SW 1271 (cell line): ENCODE measurements at regions not wholly inside any gene's neighbourhood (a gene's known extent, or its start where the extent isn't known, plus 50 kb on each side); places are given as distances from the start of the nearest gene placed in this dataset.

Experiments used
- DNase-seq, 2 experiments: peaks; one replicate each; lab custom pipeline; 2025; lab: John Stamatoyannopoulos, UW

DNA sequence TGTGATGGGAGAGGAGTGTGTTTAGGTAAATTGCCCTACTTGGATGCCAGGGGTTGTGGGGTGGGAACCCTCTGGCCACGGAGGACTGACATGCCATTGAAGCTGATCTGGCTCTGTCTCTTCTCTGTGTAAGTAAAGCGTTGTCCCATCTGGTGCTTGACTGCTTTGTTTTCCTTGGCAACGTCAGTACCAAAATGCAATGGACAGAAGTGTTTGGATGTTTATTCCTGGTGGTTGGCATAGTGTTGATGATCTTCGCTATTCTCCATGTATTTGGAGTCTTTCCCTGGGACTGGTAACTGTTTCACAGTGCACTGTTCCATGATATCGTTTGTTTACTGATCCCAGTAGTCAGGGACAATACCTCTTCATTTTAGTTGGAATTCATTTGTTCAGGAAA, 130.5 kb upstream of the MCTP2 start:
- no peak for DNase-seq

DNA sequence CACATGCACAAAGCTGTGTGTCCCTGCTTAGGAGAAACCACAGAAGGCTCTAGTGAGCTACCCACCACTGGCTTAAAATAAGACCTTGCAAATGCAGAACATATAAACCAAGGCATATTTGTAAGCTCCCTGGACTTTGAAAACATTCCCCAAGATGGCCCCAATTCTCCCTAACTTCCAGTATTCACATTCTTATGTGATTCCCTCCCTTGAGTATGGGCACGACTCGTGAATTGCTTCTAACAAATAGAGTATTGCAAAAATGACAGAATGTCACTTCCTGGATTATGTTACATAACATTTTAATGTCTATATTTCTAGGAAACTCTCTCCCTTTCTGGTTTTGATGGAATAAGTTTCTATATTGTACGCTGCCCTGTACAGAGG, 131.8 kb upstream of the MCTP2 start:
- no peak for DNase-seq

DNA sequence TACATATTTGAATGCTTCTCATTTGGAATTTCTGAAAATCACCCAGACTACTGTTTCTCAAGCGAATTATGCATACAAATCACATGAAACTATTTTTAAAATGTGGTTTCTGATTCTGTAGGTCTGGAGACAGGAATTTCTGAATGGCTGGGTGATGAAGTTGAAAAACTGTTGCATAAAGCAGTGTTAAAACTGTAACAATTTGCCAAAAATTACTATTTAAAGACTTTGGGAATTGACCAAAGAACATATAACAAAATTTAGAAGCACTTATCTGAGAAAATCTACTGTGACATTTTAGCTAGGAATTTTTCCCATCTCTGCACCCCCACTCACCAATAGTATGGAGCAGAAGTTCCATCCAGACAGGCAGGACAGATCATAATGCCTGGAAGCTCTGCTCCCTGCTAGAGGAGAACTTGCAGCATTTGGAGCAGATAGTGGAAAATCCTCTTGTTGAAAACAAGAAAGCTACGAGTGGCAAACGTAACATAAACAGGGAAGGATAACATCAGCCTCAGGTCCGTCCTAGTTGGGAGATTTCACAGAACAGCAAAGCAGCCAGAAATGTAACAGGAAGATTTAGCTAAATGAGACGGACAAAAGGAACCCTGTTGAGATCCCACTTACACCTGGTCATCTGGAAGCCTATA, 132.3 kb upstream of the MCTP2 start:
- no peak for DNase-seq

DNA sequence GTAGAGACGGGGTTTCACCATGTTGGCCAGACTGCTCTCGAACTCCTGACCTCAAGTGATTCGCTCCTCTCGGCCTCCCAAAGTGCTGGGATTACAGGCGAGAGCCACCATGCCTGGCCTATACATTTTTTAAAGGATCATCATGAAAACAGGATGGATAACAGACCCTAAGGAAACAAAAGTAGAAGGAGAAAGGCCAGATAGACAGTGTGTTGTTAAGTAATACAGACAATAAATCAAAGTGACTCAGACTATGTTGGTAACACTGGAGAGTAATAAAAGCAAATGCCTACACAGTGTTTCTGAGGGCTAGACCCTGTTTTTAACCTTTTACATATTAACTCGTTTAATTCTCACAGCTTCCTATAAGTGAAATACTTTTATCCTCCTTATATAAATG, 133.8 kb upstream of the MCTP2 start:
- no peak for DNase-seq

DNA sequence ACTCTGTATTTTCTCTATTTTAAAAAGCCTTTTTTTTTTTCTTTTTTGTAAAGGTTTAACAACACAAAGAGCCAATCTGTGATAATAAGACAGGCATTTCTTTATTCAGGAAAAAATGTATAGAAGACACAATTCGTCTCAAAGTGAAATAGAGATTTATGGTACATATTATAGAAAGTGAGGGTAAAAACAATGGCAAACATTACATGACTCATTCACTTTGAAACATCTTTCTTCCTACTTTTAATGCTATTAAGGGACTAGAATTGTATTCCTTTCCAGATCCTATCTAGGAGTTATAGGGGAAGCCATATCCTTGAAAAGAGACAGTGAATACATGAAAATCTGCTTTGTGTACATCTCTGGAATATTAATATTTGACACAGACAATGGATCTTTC, 137.1 kb upstream of the MCTP2 start:
- no peak for DNase-seq

DNA sequence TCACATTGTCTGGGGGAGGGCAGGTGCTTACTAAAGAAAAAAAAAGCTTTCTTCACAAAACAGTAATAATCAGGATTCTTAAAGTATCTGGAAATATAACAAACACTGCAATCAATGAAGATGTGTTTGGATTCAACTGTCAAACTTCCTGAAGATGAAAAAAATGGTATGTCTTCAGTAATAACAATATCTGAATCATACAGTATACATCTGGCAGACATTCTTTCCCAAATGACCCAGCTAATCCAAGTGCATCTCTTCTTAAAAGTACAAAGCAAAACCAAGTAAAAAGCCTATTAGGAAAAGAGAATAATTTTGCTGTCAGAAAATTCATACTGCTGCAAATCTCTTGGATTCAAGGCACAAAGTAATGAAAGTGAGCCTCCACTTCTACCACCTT, 145.0 kb upstream of the MCTP2 start:
- no peak for DNase-seq

DNA sequence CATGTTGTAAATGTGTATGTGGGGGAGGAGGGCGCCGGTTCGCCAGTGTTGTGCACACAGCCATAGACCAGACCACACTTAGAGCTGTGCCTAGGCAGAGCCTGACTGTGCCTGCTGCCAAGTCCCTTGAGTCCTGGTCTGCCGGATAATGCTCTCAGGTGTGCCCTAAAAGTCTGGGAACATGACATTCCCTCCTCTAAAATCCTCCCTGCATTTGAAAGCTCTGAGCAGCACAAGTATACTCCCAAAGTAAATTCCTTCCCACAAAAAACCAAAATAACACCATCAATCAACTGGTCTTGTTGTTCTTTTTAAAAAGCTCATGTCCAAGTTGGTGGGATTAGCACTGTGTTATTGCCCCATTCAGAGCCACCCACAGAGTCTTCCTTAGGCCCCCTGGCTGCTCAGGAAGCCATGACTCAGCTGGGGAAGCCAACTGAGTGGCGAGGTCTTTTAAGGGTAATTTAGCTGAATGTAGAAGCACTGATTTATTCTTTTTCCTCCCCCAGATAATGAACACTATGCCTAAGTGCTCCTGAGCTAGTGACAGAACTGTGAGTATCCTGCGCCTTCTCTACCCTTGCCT, 147.8 kb upstream of the MCTP2 start:
- no peak for DNase-seq

DNA sequence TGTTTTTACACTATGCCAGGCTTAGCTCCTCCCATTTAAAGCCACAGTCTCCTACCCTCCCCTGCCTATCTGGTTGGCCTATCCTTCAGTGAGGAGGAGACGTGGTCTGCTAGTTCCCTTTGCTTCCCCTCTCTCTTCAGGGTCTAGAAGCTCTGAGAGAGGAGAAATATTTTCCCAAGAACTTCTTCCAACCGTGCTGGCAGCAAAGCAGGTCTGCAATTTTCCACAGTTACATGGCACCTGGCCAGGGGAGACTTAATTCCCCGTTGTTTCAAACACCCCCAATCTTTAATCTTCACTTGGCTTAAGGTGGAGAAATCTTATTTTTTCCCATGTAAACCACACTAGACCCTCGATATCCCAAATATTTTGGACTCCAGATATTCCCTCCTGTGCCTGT, 149.5 kb upstream of the MCTP2 start:
- no peak for DNase-seq

DNA sequence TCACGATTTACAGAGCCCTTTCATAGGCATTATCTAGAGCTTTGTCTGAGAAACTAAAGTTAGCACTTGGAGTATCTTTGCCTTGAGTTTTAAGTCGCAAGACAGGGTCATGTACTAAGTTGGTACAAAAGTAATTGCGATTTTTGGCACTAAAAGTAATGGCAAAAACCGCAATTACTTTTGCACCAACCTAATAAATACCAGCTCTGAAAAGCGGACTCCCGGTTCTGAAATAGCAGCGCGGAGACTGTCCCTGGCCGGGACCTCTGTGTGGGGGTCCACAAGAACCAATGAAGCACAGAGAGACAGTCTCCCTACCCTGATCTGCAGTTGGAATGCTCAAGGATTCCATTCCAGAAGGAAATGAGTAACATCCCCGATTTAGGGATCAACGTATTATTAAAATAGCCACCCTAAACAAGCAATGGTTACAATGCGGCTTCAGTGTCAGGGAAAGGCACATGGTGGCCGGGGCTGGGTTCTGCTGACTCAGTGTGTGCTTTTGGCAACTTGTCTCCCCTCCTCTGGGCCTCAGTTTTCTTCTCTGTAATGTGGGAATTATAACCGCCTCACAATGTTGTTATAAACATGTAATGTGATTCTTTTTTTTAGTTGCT, 150.3 kb upstream of the MCTP2 start:
- DNase-seq, result no peak

DNA sequence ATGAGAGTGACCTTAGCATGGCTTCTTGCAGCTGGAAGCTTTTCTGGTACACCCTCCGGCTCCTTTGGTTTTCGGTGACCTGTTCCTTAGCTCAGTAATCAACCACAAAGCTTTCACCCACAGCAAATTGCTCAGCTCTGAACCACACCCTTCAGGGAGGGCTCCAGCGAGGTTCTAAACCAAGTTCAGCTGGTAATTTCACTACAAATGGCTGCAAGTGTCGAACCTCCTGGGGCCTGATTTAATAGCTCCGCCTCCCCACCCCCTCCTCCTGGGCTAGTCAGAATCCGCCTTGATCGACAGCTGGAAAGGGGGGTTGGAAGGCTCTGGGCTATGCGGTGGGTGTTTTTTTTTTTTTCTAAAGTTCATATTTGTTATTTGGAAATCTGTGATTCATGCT, 150.9 kb upstream of the MCTP2 start:
- DNase-seq, result no peak

DNA sequence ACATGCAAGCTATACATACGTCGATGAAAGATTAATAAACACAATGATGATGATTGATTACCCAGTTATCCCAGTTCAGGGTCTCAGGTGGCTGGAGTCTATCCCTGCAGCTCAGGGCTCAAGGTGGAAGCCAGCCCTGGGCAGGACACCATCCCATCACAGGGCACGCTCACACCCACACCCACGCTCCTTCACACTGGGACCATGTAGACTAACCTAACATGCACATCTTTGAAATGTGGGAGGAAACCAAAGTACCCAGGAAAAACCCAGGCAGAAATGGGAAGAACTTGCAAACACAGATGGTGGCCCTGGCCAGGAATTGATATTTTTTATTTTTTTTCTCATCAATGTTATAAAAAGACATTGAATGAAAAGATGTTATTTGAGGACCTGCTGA, 151.4 kb upstream of the MCTP2 start:
- no peak for DNase-seq

DNA sequence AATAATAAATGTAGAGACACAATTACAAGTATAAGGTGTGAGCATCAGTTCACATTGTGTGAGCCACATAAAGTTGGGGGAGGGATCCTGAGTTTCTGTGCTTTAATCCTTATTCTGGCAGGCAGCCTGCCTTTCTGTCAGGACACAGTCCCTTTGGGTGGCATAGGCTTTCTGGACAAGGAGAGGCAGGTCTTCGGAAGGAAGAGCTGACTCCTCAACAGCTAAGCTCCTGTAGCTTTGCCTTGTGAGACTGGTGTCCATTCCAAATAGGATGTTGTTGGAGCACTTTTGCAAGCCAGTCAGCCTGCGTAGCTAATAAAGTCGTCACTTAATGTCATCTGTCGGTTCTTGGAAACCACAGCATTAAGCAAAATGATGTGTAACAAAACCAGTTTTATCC, 151.9 kb upstream of the MCTP2 start:
- no peak for DNase-seq

DNA sequence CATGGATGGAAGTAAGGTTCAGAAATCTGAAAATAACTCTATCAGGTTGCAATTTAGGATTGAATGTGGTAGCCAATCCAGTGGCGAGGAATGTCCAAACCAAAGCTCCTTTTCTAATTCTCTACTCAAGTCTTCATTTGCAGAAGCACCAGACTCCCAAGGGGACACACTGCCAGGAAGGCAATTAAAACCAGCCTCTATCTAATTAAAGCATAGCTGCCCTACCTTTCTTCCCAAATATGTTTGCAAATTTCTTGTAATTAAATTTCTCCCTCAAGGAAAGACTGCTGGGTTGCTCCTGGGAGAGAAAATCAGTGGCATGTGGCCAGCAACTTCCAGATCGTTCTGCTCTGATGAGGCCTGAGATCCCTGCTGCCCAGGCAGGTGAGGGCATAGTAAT, 153.4 kb upstream of the MCTP2 start:
- no peak for DNase-seq

DNA sequence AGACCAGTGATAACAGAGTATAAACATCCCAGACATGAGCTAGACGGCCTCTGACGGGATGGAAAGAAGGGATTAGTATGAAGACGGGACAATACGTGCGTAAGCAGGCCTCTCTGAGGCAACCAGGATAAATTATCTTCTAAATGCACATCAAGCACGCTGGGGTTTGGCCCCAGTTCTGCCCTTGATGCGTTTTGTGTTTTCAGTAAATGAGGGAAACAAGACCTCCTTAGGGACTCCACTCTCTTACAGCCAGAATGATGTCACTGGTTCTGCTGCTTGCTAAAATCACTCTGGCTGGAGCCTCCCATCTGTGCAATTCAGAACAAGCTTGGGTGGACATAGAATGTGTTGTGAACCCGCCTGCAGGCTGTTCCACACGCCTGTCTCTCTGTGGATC, 156.0 kb upstream of the MCTP2 start:
- no peak for DNase-seq

DNA sequence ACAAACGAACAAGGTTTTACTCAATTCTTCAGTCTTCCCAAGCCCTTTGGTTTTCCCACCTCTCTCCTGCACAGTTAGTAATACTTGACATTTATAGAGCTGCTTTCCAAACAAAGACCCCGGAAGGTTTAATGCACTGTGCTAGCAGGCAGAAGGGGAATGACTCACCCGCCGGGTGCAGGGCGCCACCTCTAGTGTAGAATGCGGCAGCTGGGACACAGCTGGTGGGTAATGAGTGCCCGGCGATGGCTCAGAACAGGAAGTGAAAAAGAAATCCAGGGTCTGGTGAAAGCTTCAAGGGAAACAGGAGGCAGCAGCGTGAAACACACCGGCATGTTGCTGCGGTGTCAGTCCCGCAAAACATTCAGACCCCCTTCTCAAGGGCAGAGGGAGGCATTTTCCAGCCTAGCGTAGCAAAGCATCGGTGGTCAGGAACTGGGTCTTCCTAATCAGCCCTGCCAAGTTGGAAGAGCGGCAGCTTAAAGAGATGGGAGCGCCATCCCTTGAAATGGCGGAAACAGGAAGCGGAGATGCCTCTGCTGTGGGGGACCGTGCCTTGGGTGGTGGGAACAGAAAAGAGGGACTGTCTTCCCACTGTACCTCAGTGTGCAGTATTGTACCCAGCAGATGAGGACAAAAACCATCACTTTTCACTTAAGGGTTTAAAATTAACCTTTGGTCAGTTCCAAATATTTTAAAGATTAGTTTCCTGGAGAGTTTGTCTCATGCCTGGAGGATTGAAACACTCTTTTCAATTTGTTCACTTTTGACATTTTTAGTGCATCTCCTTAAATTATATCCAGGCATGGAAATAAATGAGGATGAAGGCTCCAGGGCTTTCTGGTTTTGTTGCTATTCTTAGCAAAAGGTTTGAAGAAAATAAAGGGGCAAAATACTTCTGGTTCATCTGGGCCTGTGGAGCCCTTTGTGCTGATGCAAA, 160.7 kb upstream of the MCTP2 start:
- DNase-seq, result no peak

DNA sequence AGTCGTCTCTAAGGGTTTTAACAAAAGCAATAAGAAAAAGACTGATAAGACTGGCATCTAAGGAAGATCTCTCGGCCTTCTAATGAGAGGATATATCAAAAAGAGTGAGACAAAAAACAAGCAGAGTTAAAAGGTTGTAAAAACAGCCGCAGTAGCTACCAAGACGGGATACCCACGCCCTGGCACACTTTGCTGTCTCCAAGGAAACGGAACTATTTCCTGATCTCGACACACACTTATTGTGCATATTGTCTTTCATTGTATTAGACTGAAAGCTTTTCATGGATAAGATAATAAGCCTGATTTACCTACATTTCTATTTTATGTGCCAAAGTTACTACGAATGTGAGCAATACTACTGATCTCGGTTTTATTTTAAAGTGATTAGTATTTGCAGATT, 161.5 kb upstream of the MCTP2 start:
- DNase-seq, result no peak

DNA sequence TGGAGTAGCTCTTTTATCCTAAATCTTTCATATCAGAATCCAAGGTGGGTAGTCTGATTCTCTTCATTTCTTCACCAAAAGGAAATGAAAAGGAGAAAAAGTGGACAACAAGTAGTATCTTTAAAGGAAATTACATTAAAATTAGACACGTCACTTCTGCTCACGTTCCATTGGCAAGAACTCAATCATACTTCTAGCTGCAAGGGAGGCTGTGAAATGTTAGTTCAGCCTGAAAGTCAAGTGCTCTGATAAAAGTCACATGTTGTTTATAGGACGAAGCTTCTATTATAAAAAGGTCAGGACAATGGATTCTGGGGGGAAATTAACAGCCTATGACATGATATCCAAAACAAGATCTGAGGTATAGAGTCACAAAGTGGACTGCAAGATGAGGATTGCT, 164.6 kb upstream of the MCTP2 start:
- no peak for DNase-seq

DNA sequence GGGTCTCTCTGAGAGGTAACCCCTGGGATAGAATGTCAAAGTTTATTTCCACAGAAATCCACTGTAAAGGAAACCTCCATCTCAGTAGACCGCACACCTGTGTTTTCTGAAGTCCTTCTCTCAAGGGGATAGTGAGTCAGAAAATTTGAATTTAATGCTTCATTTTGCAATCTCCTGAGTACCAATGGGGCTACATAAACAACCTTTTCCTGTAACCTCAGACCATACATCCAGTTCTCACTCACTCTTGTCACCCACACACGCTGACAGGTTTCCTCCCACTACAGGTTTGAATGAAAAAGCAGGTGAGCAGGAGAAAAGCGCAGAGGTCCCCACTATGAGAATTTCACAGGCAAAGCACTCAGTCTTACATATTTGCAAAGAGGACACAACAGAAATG, 165.3 kb upstream of the MCTP2 start:
- DNase-seq, result no peak

DNA sequence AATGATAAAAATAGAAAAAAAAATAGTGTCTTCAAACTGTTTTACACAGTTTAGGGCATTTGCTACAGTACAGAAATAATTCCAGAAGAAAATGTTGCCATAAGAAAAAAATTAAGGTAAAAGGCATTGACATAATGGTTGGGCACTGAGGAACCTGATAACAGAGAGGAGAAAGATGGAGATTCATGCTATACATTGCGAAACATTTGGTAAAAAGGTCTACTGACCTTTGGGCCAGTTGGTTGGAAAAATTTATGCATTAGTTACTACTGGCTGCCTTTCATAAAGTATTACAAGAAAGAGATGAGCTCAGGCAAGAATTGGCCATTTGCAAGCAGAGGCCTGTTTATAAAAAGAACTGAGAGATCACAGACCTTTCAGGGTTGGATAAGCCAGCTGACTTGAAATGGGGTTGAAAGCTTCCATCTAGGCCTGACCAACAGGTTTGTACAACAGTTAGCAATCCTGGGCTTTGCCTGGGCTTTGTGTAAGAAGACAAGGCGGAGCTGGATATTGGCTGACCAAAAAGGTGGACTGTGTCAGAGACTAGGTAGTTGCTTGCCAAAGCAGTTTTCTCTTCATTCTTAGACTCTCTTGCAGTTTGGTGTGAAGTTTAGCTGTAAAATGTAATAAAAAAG, 166.6 kb upstream of the MCTP2 start:
- no peak for DNase-seq

DNA sequence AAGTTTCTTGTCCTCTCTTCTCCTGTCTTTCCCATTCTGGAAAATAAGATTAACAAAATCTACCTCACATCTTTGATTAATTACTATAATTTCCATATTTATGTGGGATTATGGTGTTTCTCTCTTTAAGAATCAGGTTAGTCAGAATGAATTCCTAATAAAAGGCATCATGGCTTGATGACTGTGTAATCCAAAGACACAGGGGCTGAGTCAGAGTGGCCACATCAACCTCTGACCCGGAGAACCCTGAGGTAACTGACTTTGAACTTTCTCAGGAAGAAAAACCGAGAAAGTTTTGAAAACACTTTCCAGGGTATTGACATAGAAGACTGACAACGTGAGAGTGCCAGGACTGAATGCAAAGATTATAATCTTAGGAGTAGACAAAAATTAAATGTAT, 170.3 kb upstream of the MCTP2 start:
- no peak for DNase-seq

DNA sequence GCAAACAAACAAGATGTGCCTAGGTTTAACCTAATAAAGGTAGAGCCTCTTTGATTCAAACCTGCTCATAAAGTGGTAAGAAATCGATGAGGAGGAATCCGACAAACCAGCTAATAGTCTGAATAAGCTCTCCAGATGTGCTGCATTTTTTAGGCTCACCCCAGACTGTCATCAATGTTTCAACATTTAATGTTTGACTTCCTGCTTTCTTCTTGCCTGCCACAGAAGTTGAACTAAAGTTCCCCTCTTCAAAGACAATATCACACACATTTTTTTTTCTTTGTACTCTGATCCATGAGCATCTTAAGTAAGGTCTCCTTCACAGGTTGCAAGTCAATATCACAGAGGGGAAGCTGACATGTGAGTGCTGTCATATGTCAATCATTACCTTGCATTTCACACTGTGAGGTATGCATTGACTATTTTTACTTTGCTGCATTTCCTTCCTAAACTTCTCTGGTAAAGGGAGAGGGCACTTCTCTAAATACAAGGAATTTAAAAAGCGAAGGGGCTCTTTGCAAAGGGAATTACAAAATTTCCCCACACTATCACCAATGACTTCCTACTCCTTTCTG, 172.3 kb upstream of the MCTP2 start:
- no peak for DNase-seq

DNA sequence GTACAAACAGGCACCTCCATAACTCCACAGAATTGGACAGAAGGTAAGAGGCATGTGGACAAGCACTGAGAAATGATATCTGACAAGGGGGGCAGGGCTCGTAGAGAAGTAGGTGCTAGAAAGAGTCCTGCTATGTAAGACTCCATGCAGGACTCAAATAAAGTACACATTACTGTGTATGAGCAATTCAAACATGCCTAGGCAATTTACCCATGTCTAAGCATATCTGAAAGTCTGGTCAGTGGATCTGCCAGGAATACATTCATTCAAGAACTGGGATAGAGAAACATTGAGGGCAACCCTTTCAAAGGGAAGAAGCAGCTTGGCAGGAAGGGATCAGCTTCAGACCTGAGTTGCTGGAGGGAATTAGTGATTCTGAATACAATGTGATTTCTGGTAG, 174.1 kb upstream of the MCTP2 start:
- no peak for DNase-seq
